Muscle layer of duodenum (tissue), 2 donors: ENCODE measurements at regions not wholly inside any gene's neighbourhood (a gene's known extent, or its start where the extent isn't known, plus 50 kb on each side); places are given as distances from the start of the nearest gene placed in this dataset.

Source experiments
- H3K27ac ChIP-seq: one replicate; pipeline ENCODE4 v1.7.0; 2013; ENCODE audit warnings: mild to moderate bottlenecking, low read length
- H3K27me3 ChIP-seq: one replicate; pipeline ENCODE4 v1.7.0; 2013; ENCODE audit warnings: low read depth, mild to moderate bottlenecking, control low read depth, low read length
- H3K36me3 ChIP-seq, 2 donors: one replicate each; pipeline ENCODE4 v1.7.0; 2013; ENCODE audit warnings: low read length in 2 of 2, control low read depth in 1 of 2, mild to moderate bottlenecking in 1 of 2; ENCODE audit not compliant: insufficient read depth in 2 of 2, control insufficient read depth in 1 of 2
- H3K4me1 ChIP-seq, 2 donors: one replicate each; pipeline ENCODE4 v1.7.0; 2013; ENCODE audit warnings: low read length in 2 of 2, mild to moderate bottlenecking in 2 of 2, control low read depth in 1 of 2, moderate library complexity in 1 of 2; ENCODE audit not compliant: insufficient read depth in 2 of 2, control insufficient read depth in 1 of 2
- H3K4me3 ChIP-seq, 2 donors: one replicate each; pipeline ENCODE4 v1.7.0; 2013; ENCODE audit warnings: low read length in 2 of 2, low read depth in 1 of 2, mild to moderate bottlenecking in 1 of 2
- H3K9me3 ChIP-seq, 2 donors: one replicate each; pipeline ENCODE4 v1.7.0; 2013; ENCODE audit warnings: low read length in 2 of 2, control low read depth in 1 of 2, mild to moderate bottlenecking in 1 of 2; ENCODE audit not compliant: control insufficient read depth in 1 of 2
- donor health status: healthy.

DNA sequence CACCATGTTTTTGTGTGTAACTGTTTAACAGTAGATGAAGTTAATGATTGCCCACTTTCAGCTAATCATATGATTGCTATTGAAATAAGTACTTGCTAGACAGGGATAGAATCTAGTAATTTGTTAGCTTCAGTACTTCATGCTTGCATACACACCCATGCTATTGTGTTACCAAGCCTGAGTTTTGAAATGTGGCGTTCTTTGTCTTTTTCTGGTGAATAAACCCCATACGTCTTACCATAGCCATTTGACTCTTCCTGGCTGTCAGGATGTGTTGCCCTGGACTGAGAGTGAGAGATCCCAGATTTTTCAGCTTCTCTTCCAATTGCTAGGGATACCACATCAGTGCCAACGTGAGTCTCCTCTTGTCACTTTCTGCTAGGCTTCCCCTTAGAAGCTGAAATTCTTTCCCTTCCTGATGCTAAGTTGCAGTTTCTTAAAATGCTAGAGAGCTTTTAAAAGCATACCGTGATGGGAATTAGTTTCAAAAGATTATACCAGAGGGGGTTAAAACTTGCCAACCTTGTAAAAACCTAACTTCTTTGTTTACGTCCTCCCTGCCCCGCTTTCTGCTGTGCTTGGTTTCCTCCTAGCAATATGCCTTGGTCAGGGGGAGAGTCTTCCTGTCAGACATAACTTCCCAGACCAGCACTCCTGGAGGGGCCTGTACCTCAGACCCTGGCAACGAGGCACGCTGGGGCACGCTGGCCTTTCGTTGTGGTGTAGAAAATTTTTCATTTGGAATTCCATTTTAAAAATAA is 62.9 kb upstream of the ULK4 start:
- Histone ChIP-seq H3K4me1 (peaks cover 34 to 52% of the 10 kb centered on the region in 2 donors), H3K4me3 (peak overlapping the region; percentile 19 to 21), H3K36me3 (peaks cover 0 to 4% of the 10 kb centered on the region in 2 donors), H3K27ac (peak overlapping the region; percentile 98), H3K27me3 (no peaks in the 10 kb centered on the region), H3K9me3 (no peaks in the 10 kb centered on the region)

- peaks cover 38 to 62% of the 10 kb centered on the region in 2 donors for H3K4me1 ChIP-seq
- no peaks in the 10 kb centered on the region for H3K9me3 ChIP-seq
- H3K27me3 ChIP-seq: no peaks in the 10 kb centered on the region
- no peak overlapping the region for H3K27ac ChIP-seq
- no peak overlapping the region for H3K4me3 ChIP-seq
- H3K36me3 ChIP-seq: peaks cover 0 to 4% of the 10 kb centered on the region in 2 donors
These were observed 61.5 kb upstream of the ULK4 start for GRCh38 chr3:42023380-42023779.

DNA sequence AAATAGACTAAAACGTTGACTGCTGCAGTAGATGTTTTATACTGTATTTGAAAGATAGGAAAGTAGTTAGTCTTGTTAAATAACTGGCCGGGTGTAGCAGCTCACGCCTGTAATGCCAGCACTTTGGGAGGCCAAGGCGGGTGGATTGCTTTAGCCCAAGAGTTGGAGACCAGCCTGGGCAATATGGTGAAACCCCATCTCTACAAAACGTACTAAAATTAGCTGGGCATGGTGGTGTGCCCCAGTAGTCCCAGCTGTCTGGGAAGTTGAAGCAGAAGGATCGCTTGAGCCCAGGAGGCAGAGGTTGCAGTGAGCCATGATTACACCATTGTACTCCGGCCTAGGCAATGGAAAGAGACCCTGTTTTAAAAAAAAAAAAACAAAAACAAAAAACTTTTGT is 60.5 kb upstream of the ULK4 start:
- Histone ChIP-seq H3K27ac (no peak overlapping the region), H3K36me3 (peaks cover 0 to 4% of the 10 kb centered on the region in 2 donors)

DNA sequence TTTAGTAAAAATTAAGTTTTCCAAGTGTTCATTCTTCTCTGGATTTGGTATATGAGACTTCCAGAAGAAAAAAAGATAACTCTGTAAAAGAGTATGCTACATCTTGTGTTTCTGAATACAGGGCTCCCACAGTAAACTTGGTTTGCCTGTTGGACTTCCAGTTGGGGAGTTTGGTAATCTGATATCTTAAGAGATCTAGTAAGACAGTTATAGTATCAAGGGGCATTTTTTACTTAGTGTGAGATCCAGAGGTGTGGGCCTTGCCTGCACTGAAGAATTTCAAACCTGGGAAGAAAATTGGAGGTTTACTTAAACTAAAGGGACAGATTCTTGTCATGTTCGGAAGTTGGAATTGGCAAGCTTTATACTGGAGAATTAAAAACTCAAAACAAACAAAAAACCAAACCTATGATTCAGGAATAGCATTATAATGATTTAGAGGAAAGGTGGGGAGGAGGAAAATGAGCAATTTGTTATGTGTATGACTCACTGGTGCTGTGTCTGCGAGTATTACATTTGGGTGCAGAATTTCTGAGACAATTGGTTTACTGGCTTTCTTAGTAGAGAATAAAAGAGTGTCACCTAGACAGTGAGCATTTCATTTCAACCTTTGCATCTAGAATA is 58.9 kb upstream of the ULK4 start:
- Histone ChIP-seq H3K36me3 (peaks cover 0 to 1% of the 10 kb centered on the region in 2 donors), H3K9me3 (no peaks in the 10 kb centered on the region), H3K27ac (peak overlapping the region; percentile 35), H3K4me1 (peaks cover 38 to 69% of the 10 kb centered on the region in 2 donors), H3K27me3 (no peaks in the 10 kb centered on the region), H3K4me3 (no peak overlapping the region)

More for the DNA sequence above, 60.5 kb upstream of the ULK4 start:
- no peaks in the 10 kb centered on the region for H3K27me3 ChIP-seq
- H3K4me3 ChIP-seq: no peak overlapping the region
- peaks cover 38 to 67% of the 10 kb centered on the region in 2 donors for H3K4me1 ChIP-seq
- H3K9me3 ChIP-seq: no peaks in the 10 kb centered on the region

GRCh38 chr3:42019953-42020260 is 58.0 kb upstream of the ULK4 start:
- Histone ChIP-seq H3K27ac (no peak overlapping the region), H3K9me3 (no peaks in the 10 kb centered on the region), H3K4me1 (peaks cover 33 to 71% of the 10 kb centered on the region in 2 donors), H3K36me3 (no peaks in the 10 kb centered on the region), H3K27me3 (no peaks in the 10 kb centered on the region), H3K4me3 (no peak overlapping the region)

DNA sequence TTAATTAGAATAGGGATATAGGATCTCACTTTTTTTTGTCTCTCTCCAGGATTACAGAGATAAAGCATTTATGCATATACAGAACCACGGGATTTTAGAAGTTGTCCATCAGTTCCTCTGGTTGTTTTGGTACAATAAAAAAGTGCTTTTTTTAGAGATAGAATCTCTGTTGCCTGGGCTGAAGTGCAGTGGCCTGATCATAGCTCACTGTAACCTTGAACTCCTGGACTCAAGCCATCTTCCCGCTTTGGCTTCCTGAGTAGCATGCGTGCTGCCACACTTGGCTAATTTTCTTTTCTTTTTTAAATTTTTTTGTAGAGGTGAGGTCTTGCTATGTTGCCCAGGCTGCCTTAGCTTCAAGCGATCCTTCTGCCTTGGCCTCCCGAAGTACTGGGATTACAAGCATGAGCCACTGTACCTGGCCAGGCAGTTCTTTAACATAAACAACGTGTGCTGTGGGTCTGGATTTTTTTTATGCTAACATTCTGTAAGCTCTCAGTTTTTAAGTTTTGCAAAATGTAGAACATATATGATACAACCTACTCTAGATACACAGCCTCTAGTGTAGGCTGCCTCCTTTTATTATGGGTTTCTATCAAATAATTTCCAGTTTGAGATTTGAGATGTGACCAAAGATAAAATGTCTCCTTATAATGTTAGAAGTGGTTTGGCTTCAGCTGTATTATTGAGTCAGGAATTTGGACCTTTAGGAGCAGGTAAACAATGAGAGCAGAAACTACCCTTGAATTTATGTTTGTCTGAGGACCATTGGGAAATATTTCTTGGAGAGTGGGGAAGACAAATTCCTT is 57.4 kb upstream of the ULK4 start:
- Histone ChIP-seq H3K9me3 (no peaks in the 10 kb centered on the region), H3K36me3 (no peaks in the 10 kb centered on the region), H3K4me3 (no peak overlapping the region), H3K4me1 (peaks cover 28 to 66% of the 10 kb centered on the region in 2 donors), H3K27ac (no peak overlapping the region), H3K27me3 (no peaks in the 10 kb centered on the region)

DNA sequence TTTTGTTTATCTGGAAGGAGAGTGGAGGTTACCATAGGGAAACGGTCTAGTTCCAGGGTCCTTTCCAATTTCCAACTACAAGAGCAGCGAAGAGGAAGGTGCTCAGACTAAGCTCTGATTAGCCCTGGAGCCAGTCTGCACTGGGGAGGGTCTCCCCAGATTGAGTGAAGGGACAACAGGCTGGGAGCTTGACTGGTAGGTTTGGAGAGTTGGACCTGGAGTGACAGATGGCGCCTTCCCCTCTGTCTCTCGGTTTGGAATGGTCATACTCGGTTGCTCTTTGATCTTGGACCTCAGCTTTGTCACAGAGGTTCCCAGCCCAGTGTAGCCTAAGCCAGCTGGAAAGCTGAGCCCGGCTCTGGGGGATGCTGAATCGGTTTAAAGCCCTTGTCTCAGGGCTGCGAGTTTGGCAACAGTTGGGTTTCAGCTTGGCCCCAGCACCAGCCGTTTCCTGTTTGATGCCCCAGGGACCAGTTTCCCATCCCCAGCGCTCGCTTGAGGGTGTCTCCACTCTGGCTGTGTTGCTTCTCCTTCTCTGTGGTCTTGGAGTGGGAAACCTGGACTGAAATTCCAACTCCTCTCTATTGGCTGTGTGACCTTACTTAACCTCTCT is 53.1 kb upstream of the ULK4 start:
- Histone ChIP-seq H3K4me1 (peaks cover 9 to 41% of the 10 kb centered on the region in 2 donors), H3K27ac (peak overlapping the region; percentile 77), H3K4me3 (peak overlapping the region; percentile 86 to 92), H3K36me3 (no peaks in the 10 kb centered on the region), H3K9me3 (no peaks in the 10 kb centered on the region), H3K27me3 (no peaks in the 10 kb centered on the region)

GRCh38 chr3:42014458-42014920 is 52.6 kb upstream of the ULK4 start:
- Histone ChIP-seq H3K4me3 (peak overlapping the region; percentile 86 to 92), H3K36me3 (no peaks in the 10 kb centered on the region), H3K4me1 (peaks cover 4 to 36% of the 10 kb centered on the region in 2 donors), H3K27me3 (no peaks in the 10 kb centered on the region), H3K9me3 (no peaks in the 10 kb centered on the region), H3K27ac (peak overlapping the region; percentile 77)

DNA sequence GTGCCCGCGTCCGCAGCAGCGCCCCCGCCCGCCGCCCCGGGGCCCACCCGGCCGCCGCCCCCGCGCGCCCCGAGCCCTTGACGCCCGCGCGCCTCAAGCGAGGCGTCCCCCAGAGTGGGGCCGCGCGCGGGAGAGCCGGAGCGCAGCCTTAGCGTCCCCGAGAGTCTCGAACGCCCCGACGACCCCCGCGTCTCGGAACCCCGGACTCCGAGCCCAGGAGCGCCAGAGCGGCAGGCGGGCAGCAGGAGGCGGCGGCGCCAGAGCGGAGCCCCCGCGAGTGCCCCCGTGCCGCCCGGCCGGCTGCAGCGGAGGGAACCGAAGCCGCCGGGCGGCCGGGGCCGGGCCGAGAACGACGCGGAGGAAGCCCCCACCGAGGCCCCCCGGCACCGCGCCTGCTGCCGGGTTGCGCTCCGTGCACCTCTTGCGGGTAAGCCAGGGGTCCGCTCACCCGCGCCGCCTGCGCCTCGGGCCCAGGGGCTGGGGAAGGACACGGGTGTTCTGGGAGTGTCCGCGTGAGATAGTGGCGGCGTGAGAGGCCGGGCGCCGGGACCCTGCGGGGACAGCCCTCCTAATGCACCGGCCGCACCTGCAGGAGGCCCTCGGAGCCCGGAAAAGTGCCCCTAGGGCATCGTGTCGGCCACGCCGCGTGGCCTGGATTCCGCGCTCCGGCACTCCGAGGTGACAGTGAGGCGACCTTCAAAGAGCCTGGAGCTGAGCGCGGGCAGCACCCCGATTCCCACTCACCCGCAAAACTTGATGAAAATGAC is 52.0 kb upstream of the ULK4 start:
- Histone ChIP-seq H3K27me3 (no peaks in the 10 kb centered on the region), H3K27ac (peak overlapping the region; percentile 77), H3K9me3 (no peaks in the 10 kb centered on the region), H3K4me1 (peaks cover 3 to 31% of the 10 kb centered on the region in 2 donors), H3K36me3 (no peaks in the 10 kb centered on the region), H3K4me3 (peak overlapping the region; percentile 86 to 92)

DNA sequence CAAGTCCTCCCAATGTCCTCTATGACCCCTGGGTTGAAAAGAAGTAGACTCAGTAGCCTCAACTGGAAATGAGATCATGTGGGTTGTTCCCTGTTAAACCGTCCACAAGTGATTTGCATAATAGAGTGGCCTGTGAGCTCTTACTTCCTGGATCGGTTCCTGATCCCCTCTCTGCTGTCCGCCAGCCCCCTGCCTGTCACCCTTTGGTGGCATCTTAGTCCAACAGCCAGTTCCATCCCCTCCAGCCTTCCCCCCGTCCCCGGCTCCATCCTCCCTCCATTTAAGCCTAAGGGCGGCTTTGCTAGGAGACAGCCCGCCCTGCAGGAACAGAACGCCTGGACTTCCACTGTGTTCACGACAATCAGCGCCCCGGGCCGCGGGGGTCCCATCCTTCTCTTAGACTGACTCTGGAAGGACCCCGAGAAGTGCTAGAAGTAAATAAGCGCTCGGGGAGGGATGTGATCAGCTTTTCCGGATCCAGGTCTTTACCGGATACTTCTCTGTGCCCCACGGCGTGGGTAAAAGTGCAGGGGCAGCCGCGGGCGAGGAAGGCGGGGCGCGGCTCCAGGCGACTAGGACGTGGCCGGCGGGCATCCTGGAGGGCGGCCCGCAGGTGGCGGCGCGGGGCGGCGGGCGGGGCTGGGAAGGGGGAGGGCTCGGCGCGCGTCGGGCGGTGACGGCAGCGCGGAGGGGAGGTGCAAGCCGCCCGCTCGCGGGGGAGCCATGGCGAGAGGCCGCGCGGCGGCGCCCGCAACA is 51.2 kb upstream of the ULK4 start:
- no peaks in the 10 kb centered on the region for H3K27me3 ChIP-seq
- no peaks in the 10 kb centered on the region for H3K9me3 ChIP-seq
- no peaks in the 10 kb centered on the region for H3K36me3 ChIP-seq
- H3K4me3 ChIP-seq: peak overlapping the region; percentile 68 to 72
- H3K4me1 ChIP-seq: peaks cover 3 to 23% of the 10 kb centered on the region in 2 donors
- peak overlapping the region; percentile 90 for H3K27ac ChIP-seq
